Prostate gland (tissue), 2 donors: ENCODE measurements at regions not wholly inside any gene's neighbourhood (a gene's known extent, or its start where the extent isn't known, plus 50 kb on each side); places are given as distances from the start of the nearest gene placed in this dataset.

Experiments used
- DNase-seq: peaks from one replicate; pipeline ENCODE4 v3.0.0-alpha.2; 2019; ENCODE audit warnings: low spot score
- H3K27ac ChIP-seq, 2 donors: fragments of 200-600 bp; sonication (generic); 2 replicates each; pipeline ENCODE4 v1.5.1; 2017 to 2019
- H3K27me3 ChIP-seq: fragments of 200-600 bp; sonication (generic); replicated peaks from 2 replicates; pipeline ENCODE4 v1.5.1; 2019; ENCODE audit not compliant: insufficient read depth
- H3K36me3 ChIP-seq, 2 donors: fragments of 200-600 bp; sonication (generic); 1 replicate in 1 of 2; 2 replicates in 1 of 2; pipeline versions ENCODE4 v1.5.1 to v1.8.1; 2017 to 2019
- H3K4me1 ChIP-seq: fragments of 200-600 bp; sonication (generic); replicated peaks from 2 replicates; pipeline ENCODE4 v1.5.1; 2019
- H3K4me3 ChIP-seq, 2 donors: fragments of 200-600 bp; sonication (generic); 2 replicates each; pipeline ENCODE4 v1.5.1; 2017 to 2019
- H3K9me3 ChIP-seq: fragments of 200-600 bp; sonication (generic); 2 replicates; pipeline ENCODE4 v1.5.1; 2017
- CTCF ChIP-seq, 4 experiments: fragments of 200-600 bp in 2 of 4; fragments of 450-650 bp in 2 of 4; sonication (generic) in 2 of 4; IDR thresholded peaks; 1 replicate in 3 of 4; 2 replicates in 1 of 4; pipeline ENCODE4 v1.5.1; 2016 to 2019; ENCODE audit warnings: antibody characterized with exemption in 4 of 4, mild to moderate bottlenecking in 2 of 4, moderate library complexity in 2 of 4
- POLR2A ChIP-seq: fragments of 450-650 bp; IDR thresholded peaks from one replicate; pipeline ENCODE4 v1.6.1; 2016; ENCODE audit warnings: antibody characterized with exemption, mild to moderate bottlenecking
- POLR2AphosphoS5 ChIP-seq: sonication (generic); formaldehyde crosslinking; IDR thresholded peaks from one replicate; pipeline ENCODE4 v1.6.1; 2017; ENCODE audit warnings: antibody characterized with exemption
- WGBS: methylation state at CpG from one replicate; pipeline ENCODE4 v1.1.5; 2018; 5-methylcytosine and 5-hydroxymethylcytosine counted together
- intact Hi-C: fragments of 100-400 bp; cut with DNase I; formaldehyde crosslinking; loops from one replicate; pipeline ENCODE4 v1.14.2; 2022

DNA sequence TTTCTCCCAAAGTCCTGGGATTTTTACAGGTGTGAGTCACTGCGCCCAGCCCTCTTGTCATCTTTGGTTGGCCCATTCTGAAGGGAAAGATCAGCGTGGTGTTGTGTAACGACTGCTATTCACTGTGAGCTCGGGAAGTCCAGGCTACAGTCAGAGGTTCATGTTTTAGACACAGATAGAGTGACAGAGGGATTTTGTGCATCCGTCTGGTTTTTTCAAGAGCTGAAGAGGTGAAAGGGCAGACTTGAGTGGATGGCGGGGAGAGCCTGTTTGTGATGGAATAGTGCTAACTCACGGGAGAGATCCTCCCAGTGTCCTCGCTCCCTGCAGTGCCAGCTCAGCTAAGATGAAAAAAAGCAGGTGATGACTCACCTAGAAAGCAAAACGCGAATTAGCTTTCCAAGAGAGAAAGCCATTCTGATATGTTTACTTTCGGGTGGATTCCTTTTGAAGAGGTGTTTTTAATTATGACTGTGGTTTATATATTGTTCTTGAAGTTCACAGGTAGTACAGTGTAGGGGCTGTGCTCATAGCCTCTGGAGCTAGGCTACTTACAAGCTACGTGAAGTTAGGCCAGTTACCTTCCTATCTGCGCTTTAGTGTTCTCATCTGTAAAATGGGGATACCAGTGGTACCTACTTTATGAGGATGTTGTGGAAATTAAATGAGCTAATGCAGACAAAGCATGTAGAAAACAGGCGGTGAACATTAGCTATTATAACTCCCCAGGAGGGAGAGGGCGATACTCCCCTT is 67.2 kb downstream of the C11orf91 start:
- H3K27me3 ChIP-seq = no peaks in the 10 kb centered on the region
- intact Hi-C loops = no loop called here
- no peak for DNase-seq
- H3K4me1 ChIP-seq = no peaks in the 10 kb centered on the region
- H3K27ac ChIP-seq = no peak overlapping the region
- TF ChIP-seq POLR2A = no peak
- TF ChIP-seq POLR2AphosphoS5 = no peak
- TF ChIP-seq CTCF (IDR thresholded peaks at IDR 0.05) = no peak
- H3K9me3 ChIP-seq = no peaks in the 10 kb centered on the region
- no peaks in the 10 kb centered on the region for H3K36me3 ChIP-seq
- 67% methylated on average over 15 of the region's 15 CpGs for WGBS
- H3K4me3 ChIP-seq = no peak overlapping the region

DNA sequence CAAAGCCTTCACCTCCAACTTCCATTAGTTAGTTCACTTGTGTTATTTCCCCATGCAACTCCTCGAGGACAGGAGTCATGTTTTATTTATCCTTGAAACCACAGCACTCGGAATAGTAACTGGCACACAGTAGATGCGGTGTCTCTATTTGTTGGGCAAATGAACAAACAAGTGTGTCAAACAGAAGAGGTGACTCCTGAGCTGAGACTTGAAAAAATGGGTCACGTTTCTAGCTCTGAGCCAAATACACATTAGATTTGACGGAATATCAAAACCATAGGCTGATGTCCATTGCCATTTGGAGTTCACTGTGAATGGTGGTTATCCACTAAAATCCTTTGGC is 68.9 kb downstream of the C11orf91 start:
- WGBS = 87% methylated on average over 5 of the region's 5 CpGs
- intact Hi-C loops = no loop called here
- Histone ChIP-seq H3K9me3 (no peaks in the 10 kb centered on the region), H3K4me1 (no peaks in the 10 kb centered on the region), H3K27ac (no peak overlapping the region), H3K4me3 (no peak overlapping the region), H3K27me3 (no peaks in the 10 kb centered on the region), H3K36me3 (no peaks in the 10 kb centered on the region)
- no peak for DNase-seq
- no peak for TF ChIP-seq POLR2AphosphoS5
- TF ChIP-seq CTCF (IDR thresholded peaks at IDR 0.05) = no peak
- TF ChIP-seq POLR2A = no peak

DNA sequence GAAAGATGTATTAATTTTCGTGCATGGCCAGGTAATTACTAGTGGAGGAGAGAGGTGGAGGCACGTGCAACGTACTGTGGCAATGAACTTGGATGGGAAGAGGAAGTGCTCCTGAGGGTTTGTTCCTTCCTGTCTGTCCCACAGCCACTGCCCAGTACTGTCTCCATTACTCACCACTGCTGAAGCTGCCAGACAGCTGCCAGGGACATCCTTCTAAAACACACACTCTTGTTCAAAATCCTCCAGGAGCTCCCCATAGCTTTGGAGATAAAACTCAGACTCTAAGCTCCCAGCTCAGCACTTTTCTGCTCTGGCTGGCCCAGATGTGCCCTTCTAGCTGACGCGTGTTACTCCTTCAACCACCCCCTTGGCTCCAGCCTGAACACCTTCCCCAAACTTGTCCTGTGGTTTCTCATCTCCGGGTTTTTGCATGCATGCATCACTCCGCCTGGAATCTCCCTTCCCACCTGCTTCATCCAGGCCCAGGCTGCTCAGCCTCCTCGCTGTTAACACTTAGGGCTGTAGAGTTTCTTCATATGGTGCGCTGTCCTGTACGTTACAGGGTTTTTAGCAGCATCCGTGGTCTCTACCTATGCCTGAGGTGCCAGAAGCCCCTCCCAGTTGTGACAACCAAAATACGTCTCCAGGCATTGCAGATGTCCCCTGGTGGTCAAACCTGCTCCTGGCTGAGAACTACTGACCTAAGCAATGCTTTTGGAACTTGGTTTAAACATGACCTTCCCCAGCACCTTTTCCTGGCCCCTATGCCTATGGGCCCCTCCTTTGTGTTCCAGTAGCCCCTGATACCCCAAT is 69.5 kb downstream of the C11orf91 start:
- no peaks in the 10 kb centered on the region for H3K9me3 ChIP-seq
- DNase-seq = no peak
- no peak overlapping the region for H3K27ac ChIP-seq
- H3K4me3 ChIP-seq = no peak overlapping the region
- intact Hi-C loops = no loop called here
- H3K27me3 ChIP-seq = no peaks in the 10 kb centered on the region
- H3K4me1 ChIP-seq = no peaks in the 10 kb centered on the region
- TF ChIP-seq POLR2A (no peak), POLR2AphosphoS5 (no peak)
- WGBS = 91% methylated on average over 12 of the region's 12 CpGs
- H3K36me3 ChIP-seq = no peaks in the 10 kb centered on the region

GRCh38 chr11:33624083-33624482 is 76.5 kb downstream of the C11orf91 start:
- intact Hi-C loops = no loop called here

GRCh38 chr11:33622806-33623205 is 77.8 kb downstream of the C11orf91 start:
- Histone ChIP-seq H3K27me3 (no peaks in the 10 kb centered on the region), H3K36me3 (no peaks in the 10 kb centered on the region), H3K9me3 (no peaks in the 10 kb centered on the region), H3K4me3 (no peak overlapping the region), H3K4me1 (no peaks in the 10 kb centered on the region), H3K27ac (no peak overlapping the region)
- TF ChIP-seq POLR2AphosphoS5 (no peak), CTCF (IDR thresholded peaks at IDR 0.05) (no peak), POLR2A (no peak)
- DNase-seq = no peak
- intact Hi-C loops = no loop called here
- WGBS = 67% methylated on average over 5 of the region's 6 CpGs

More at GRCh38 chr11:33624083-33624482, 76.5 kb downstream of the C11orf91 start:
- Histone ChIP-seq H3K27ac (no peak overlapping the region), H3K36me3 (no peaks in the 10 kb centered on the region), H3K4me1 (no peaks in the 10 kb centered on the region), H3K9me3 (no peaks in the 10 kb centered on the region), H3K27me3 (no peaks in the 10 kb centered on the region), H3K4me3 (no peak overlapping the region)
- DNase-seq = no peak
- TF ChIP-seq CTCF (IDR thresholded peaks at IDR 0.05) (no peak), POLR2A (no peak), POLR2AphosphoS5 (no peak)
